Left kidney (tissue), 1 donor: ENCODE measurements at regions not wholly inside any gene's neighbourhood (a gene's known extent, or its start where the extent isn't known, plus 50 kb on each side); places are given as distances from the start of the nearest gene placed in this dataset.

ENCODE experiments used
- DNase-seq: peaks from one replicate; pipeline ENCODE4 v3.0.0-alpha.2; 2013

- DNase-seq = no peak
These were observed 430.4 kb upstream of the TRIB2 start for GRCh38 chr2:12286347-12286746.

GRCh38 chr2:12287220-12287751 is 429.4 kb upstream of the TRIB2 start:
- peak; percentile 18 for DNase-seq

GRCh38 chr2:12288048-12288447 is 428.7 kb upstream of the TRIB2 start:
- DNase-seq = no peak

- no peak for DNase-seq
These were observed 427.5 kb upstream of the TRIB2 start for GRCh38 chr2:12289120-12289802.

- no peak for DNase-seq
These were observed 425.4 kb upstream of the TRIB2 start for GRCh38 chr2:12291303-12291702.

- no peak for DNase-seq
These were observed 422.9 kb upstream of the TRIB2 start for GRCh38 chr2:12293874-12294273.

GRCh38 chr2:12295856-12296519 is 420.7 kb upstream of the TRIB2 start:
- DNase-seq = no peak

GRCh38 chr2:12296915-12297314 is 419.8 kb upstream of the TRIB2 start:
- no peak for DNase-seq

- no peak for DNase-seq
These were observed 418.4 kb upstream of the TRIB2 start for GRCh38 chr2:12298352-12298751.

GRCh38 chr2:12299431-12299830 is 417.3 kb upstream of the TRIB2 start:
- DNase-seq = no peak

- DNase-seq = no peak
These were observed 416.6 kb upstream of the TRIB2 start for GRCh38 chr2:12300019-12300602.

GRCh38 chr2:12300927-12301326 is 415.8 kb upstream of the TRIB2 start:
- DNase-seq = no peak

GRCh38 chr2:12302140-12302539 is 414.6 kb upstream of the TRIB2 start:
- DNase-seq = no peak

- no peak for DNase-seq
These were observed 414.0 kb upstream of the TRIB2 start for GRCh38 chr2:12302691-12303090.

- no peak for DNase-seq
These were observed 413.3 kb upstream of the TRIB2 start for GRCh38 chr2:12303181-12304030.

GRCh38 chr2:12304564-12305171 is 412.1 kb upstream of the TRIB2 start:
- DNase-seq = peak; percentile 28

GRCh38 chr2:12305931-12306330 is 410.8 kb upstream of the TRIB2 start:
- no peak for DNase-seq

- DNase-seq = no peak
These were observed 406.3 kb upstream of the TRIB2 start for GRCh38 chr2:12310399-12310798.

- DNase-seq = no peak
These were observed 403.1 kb upstream of the TRIB2 start for GRCh38 chr2:12313445-12314126.

- DNase-seq = peak; percentile 15
These were observed 402.5 kb upstream of the TRIB2 start for GRCh38 chr2:12314127-12314760.

- DNase-seq = no peak
These were observed 401.5 kb upstream of the TRIB2 start for GRCh38 chr2:12315224-12315623.
